Loucy (cell line): ENCODE measurements at regions not wholly inside any gene's neighbourhood (a gene's known extent, or its start where the extent isn't known, plus 50 kb on each side); places are given as distances from the start of the nearest gene placed in this dataset.

Source experiments
- H2AFZ ChIP-seq: fragments of 200-600 bp; sonication (generic); 2 replicates; pipeline ENCODE4 v1.6.0; 2016; ENCODE audit warnings: antibody characterized with exemption, mild to moderate bottlenecking, low read length, moderate library complexity
- H3F3A ChIP-seq: fragments of 200-600 bp; 2 replicates; pipeline ENCODE4 v1.6.0; 2016; ENCODE audit warnings: antibody characterized with exemption, low read depth, mild to moderate bottlenecking
- H3K27me3 ChIP-seq: fragments of 200-600 bp; sonication (generic); 2 replicates; pipeline ENCODE4 v1.6.1; 2014; ENCODE audit warnings: low read length, mild to moderate bottlenecking; ENCODE audit not compliant: insufficient read depth, poor library complexity, severe bottlenecking
- H3K36me3 ChIP-seq: fragments of 200-600 bp; sonication (generic); 2 replicates; pipeline ENCODE4 v1.6.1; 2016; ENCODE audit warnings: low read length; ENCODE audit not compliant: insufficient read depth
- H3K4me1 ChIP-seq: fragments of 200-600 bp; sonication (generic); 2 replicates; pipeline ENCODE4 v1.5.1; 2014; ENCODE audit warnings: low read length, mild to moderate bottlenecking; ENCODE audit not compliant: insufficient read depth, poor library complexity, severe bottlenecking
- H3K4me2 ChIP-seq: fragments of 200-600 bp; sonication (generic); 2 replicates; pipeline ENCODE4 v1.6.0; 2014; ENCODE audit warnings: antibody characterized with exemption, low read length, low read depth, mild to moderate bottlenecking; ENCODE audit not compliant: poor library complexity, severe bottlenecking
- H3K4me3 ChIP-seq: fragments of 200-600 bp; sonication (generic); 2 replicates; pipeline ENCODE4 v1.5.1; 2014; ENCODE audit warnings: low read length, mild to moderate bottlenecking, mixed read lengths; ENCODE audit not compliant: poor library complexity, severe bottlenecking
- H3K79me2 ChIP-seq: fragments of 200-600 bp; sonication (generic); 2 replicates; pipeline ENCODE4 v1.6.1; 2014; ENCODE audit warnings: low read length; ENCODE audit not compliant: insufficient read depth
- H3K9ac ChIP-seq: fragments of 200-600 bp; sonication (generic); 2 replicates; pipeline ENCODE4 v1.6.0; 2014; ENCODE audit warnings: mild to moderate bottlenecking, low read depth, low read length, moderate library complexity; ENCODE audit not compliant: poor library complexity, severe bottlenecking
- H3K9me2 ChIP-seq: fragments of 200-600 bp; sonication (generic); replicated peaks from 2 replicates; pipeline ENCODE4 v1.6.1; 2016; ENCODE audit warnings: low read depth, low read length, mixed read lengths
- H3K9me3 ChIP-seq: fragments of 200-600 bp; sonication (generic); 2 replicates; pipeline ENCODE4 v1.6.1; 2014; ENCODE audit warnings: mild to moderate bottlenecking, antibody characterized with exemption, low read length, low read depth; ENCODE audit not compliant: insufficient read depth
- H4K20me1 ChIP-seq: fragments of 200-600 bp; sonication (generic); 2 replicates; pipeline ENCODE4 v1.6.0; 2014; ENCODE audit warnings: antibody characterized with exemption, low read length, mild to moderate bottlenecking; ENCODE audit not compliant: insufficient read depth, poor library complexity, severe bottlenecking
- CTCF ChIP-seq: fragments of 200-600 bp; sonication (generic); conservative IDR thresholded peaks from 2 replicates; pipeline ENCODE4 v1.5.1; 2014; ENCODE audit warnings: mild to moderate bottlenecking, antibody characterized with exemption, low read length
- EZH2phosphoT487 ChIP-seq: fragments of 200-600 bp; IDR thresholded peaks from 2 replicates; pipeline ENCODE4 v1.6.1; 2018; ENCODE audit warnings: antibody characterized with exemption, mild to moderate bottlenecking, moderate library complexity, borderline replicate concordance

- Histone ChIP-seq H3K9me3 (no peaks in the 10 kb centered on the region), H2AFZ (no peak overlapping the region), H3F3A (no peaks in the 10 kb centered on the region), H3K79me2 (no peaks in the 10 kb centered on the region), H3K4me2 (no peak overlapping the region), H3K4me1 (no peaks in the 10 kb centered on the region), H3K9me2 (no peaks in the 10 kb centered on the region), H3K9ac (no peak overlapping the region), H3K4me3 (no peak overlapping the region), H4K20me1 (no peaks in the 10 kb centered on the region), H3K27me3 (no peaks in the 10 kb centered on the region), H3K36me3 (no peaks in the 10 kb centered on the region)
- TF ChIP-seq CTCF (no peak), EZH2phosphoT487 (no peak)
Observed at GRCh38 chr3:130820976-130821375, 72.9 kb upstream of the ATP2C1 start.

- H4K20me1 ChIP-seq, result no peaks in the 10 kb centered on the region
- no peaks in the 10 kb centered on the region for H3K9me3 ChIP-seq
- H3K36me3 ChIP-seq, result no peaks in the 10 kb centered on the region
- no peak overlapping the region for H2AFZ ChIP-seq
- no peaks in the 10 kb centered on the region for H3K9me2 ChIP-seq
- no peaks in the 10 kb centered on the region for H3K79me2 ChIP-seq
- no peaks in the 10 kb centered on the region for H3K27me3 ChIP-seq
- no peak overlapping the region for H3K4me2 ChIP-seq
- no peak overlapping the region for H3K4me3 ChIP-seq
- no peak for TF ChIP-seq CTCF
- TF ChIP-seq EZH2phosphoT487, result no peak
- H3K9ac ChIP-seq, result no peak overlapping the region
- H3F3A ChIP-seq, result no peaks in the 10 kb centered on the region
- no peaks in the 10 kb centered on the region for H3K4me1 ChIP-seq
Observed at GRCh38 chr3:130821806-130822205, 72.1 kb upstream of the ATP2C1 start.

GRCh38 chr3:130823241-130823884 lies 70.5 kb upstream of the ATP2C1 start:
- Histone ChIP-seq H2AFZ (no peak overlapping the region), H3F3A (no peaks in the 10 kb centered on the region), H4K20me1 (no peaks in the 10 kb centered on the region), H3K9ac (no peak overlapping the region), H3K27me3 (no peaks in the 10 kb centered on the region), H3K4me1 (peaks cover 4% of the 10 kb centered on the region), H3K79me2 (no peaks in the 10 kb centered on the region), H3K4me3 (no peak overlapping the region), H3K4me2 (no peak overlapping the region), H3K9me2 (no peaks in the 10 kb centered on the region), H3K36me3 (no peaks in the 10 kb centered on the region), H3K9me3 (no peaks in the 10 kb centered on the region)
- TF ChIP-seq CTCF (no peak), EZH2phosphoT487 (no peak)
